NCI-H2107 treated with DMSO at 0.1 percent for 48 hours (cell line): ENCODE measurements at regions not wholly inside any gene's neighbourhood (a gene's known extent, or its start where the extent isn't known, plus 50 kb on each side); places are given as distances from the start of the nearest gene placed in this dataset.
"Not testable (repeated sequence)": the region's sequence is repeated elsewhere in the genome, so short reads cannot be mapped to it uniquely, and the experiment has no call there.

Experiments used
- DNase-seq: peaks from one replicate; lab custom pipeline; 2025; ENCODE audit not compliant: unreplicated experiment; lab: John Stamatoyannopoulos, UW

- DNase-seq, result no peak
These were observed 611.3 kb downstream of the ETNK1 start for GRCh38 chr12:23236066-23236780.

- DNase-seq, result no peak
These were observed 611.8 kb downstream of the ETNK1 start for GRCh38 chr12:23236811-23237210.

GRCh38 chr12:23238190-23238589 lies 613.2 kb downstream of the ETNK1 start:
- DNase-seq, result no peak

GRCh38 chr12:23238957-23239356 lies 614.0 kb downstream of the ETNK1 start:
- DNase-seq, result no peak

GRCh38 chr12:23245186-23245585 lies 620.2 kb downstream of the ETNK1 start:
- no peak for DNase-seq

GRCh38 chr12:23253191-23253590 lies 628.2 kb downstream of the ETNK1 start:
- no peak for DNase-seq

GRCh38 chr12:23253910-23254309 lies 628.9 kb downstream of the ETNK1 start:
- DNase-seq, result not testable (repeated sequence)

- no peak for DNase-seq
These were observed 634.6 kb downstream of the ETNK1 start for GRCh38 chr12:23259558-23259957.

- DNase-seq, result no peak
These were observed 637.7 kb downstream of the ETNK1 start for GRCh38 chr12:23262670-23263069.

- no peak for DNase-seq
These were observed 652.9 kb downstream of the ETNK1 start for GRCh38 chr12:23277831-23278230.

GRCh38 chr12:23281295-23281694 lies 656.3 kb downstream of the ETNK1 start:
- DNase-seq, result no peak

GRCh38 chr12:23282701-23283100 lies 657.7 kb downstream of the ETNK1 start:
- DNase-seq, result no peak

- DNase-seq, result not testable (repeated sequence)
These were observed 661.0 kb downstream of the ETNK1 start for GRCh38 chr12:23285764-23286530.

- no peak for DNase-seq
These were observed 658.7 kb downstream of the SOX5 start for GRCh38 chr12:23290627-23291330.

- no peak for DNase-seq
These were observed 646.2 kb downstream of the SOX5 start for GRCh38 chr12:23303220-23303619.

GRCh38 chr12:23303821-23304220 lies 645.6 kb downstream of the SOX5 start:
- DNase-seq, result no peak

- no peak for DNase-seq
These were observed 615.5 kb downstream of the SOX5 start for GRCh38 chr12:23333938-23334337.

- DNase-seq, result no peak
These were observed 613.9 kb downstream of the SOX5 start for GRCh38 chr12:23335593-23335992.

- no peak for DNase-seq
These were observed 612.3 kb downstream of the SOX5 start for GRCh38 chr12:23337213-23337612.

GRCh38 chr12:23340351-23340750 lies 609.1 kb downstream of the SOX5 start:
- DNase-seq, result no peak

GRCh38 chr12:23342407-23342806 lies 607.1 kb downstream of the SOX5 start:
- no peak for DNase-seq

- no peak for DNase-seq
These were observed 599.9 kb downstream of the SOX5 start for GRCh38 chr12:23349564-23349963.
